ENCODE measurements at regions not wholly inside any gene's neighbourhood (a gene's known extent, or its start where the extent isn't known, plus 50 kb on each side); places are given as distances from the start of the nearest gene placed in this dataset.

DNA sequence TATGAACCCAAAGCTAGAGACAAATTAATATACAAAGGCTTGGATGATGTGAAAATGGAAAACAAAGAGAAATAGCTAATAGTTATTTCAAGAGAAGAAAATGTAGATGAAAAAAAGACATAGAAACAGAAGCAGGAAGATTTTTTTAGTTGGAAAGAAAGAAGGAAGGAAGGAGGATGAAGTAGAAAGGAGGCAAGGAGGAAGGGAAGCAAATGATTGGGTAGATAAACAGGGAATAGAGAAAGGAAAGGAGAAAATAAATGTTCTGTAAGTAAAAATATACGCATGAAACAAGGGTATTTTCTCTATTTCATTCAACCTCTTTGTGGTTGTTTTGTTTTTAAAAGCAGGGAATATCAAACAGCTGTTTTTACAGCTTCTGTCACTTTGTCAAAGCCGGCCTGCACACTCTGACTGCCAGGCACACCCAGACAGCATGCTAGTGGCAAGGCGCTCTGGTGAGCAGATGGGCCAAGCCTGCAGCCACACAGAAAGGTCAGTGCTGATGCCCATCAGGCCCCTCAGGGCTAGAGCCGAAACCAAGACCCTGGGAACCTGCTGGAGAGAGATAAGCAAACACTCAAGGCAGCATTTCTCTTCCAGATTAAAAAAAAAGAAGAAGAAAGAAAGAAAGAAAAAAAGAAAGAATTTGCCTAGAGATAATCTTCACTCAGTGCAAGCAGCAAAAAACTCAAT lies 72.9 kb upstream of the CTTNBP2NL start:
- TF ChIP-seq, protein P1, sequence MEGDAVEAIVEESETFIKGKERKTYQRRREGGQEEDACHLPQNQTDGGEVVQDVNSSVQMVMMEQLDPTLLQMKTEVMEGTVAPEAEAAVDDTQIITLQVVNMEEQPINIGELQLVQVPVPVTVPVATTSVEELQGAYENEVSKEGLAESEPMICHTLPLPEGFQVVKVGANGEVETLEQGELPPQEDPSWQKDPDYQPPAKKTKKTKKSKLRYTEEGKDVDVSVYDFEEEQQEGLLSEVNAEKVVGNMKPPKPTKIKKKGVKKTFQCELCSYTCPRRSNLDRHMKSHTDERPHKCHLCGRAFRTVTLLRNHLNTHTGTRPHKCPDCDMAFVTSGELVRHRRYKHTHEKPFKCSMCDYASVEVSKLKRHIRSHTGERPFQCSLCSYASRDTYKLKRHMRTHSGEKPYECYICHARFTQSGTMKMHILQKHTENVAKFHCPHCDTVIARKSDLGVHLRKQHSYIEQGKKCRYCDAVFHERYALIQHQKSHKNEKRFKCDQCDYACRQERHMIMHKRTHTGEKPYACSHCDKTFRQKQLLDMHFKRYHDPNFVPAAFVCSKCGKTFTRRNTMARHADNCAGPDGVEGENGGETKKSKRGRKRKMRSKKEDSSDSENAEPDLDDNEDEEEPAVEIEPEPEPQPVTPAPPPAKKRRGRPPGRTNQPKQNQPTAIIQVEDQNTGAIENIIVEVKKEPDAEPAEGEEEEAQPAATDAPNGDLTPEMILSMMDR (IDR thresholded peaks at IDR 0.05; ENCODE audit: low read length), result no peak
- TF ChIP-seq EZH2 (IDR thresholded peaks at IDR 0.05; ENCODE audit: borderline replicate concordance, low read length), result no peak
- Histone ChIP-seq H3K36me3 (ENCODE audit: insufficient read depth, low read length) (no peaks in the 10 kb centered on the region), H3F3A (ENCODE audit: insufficient read depth, low read length) (no peaks in the 10 kb centered on the region), H3K4me1 (ENCODE audit: insufficient read depth, low read length, severe bottlenecking) (no peaks in the 10 kb centered on the region), H3K27me3 (ENCODE audit: insufficient read depth, low read length) (no peaks in the 10 kb centered on the region), H3K9me3 (ENCODE audit: low read length) (no peaks in the 10 kb centered on the region), H3K79me2 (ENCODE audit: insufficient read depth, low read length) (no peaks in the 10 kb centered on the region), H3K4me2 (ENCODE audit: low read length) (no peak overlapping the region), H3K4me3 (ENCODE audit: low read depth, low read length, poor library complexity, severe bottlenecking) (no peak overlapping the region), H4K20me1 (ENCODE audit: insufficient read depth, low read length) (no peaks in the 10 kb centered on the region), H3K9me2 (ENCODE audit: low read depth, low read length) (no peaks in the 10 kb centered on the region), H2AFZ (ENCODE audit: low read length) (no peak overlapping the region), H3K9ac (ENCODE audit: low read length) (no peak overlapping the region), H3K27ac (ENCODE audit: low read depth, low read length, poor library complexity, severe bottlenecking) (no peak overlapping the region)

DNA sequence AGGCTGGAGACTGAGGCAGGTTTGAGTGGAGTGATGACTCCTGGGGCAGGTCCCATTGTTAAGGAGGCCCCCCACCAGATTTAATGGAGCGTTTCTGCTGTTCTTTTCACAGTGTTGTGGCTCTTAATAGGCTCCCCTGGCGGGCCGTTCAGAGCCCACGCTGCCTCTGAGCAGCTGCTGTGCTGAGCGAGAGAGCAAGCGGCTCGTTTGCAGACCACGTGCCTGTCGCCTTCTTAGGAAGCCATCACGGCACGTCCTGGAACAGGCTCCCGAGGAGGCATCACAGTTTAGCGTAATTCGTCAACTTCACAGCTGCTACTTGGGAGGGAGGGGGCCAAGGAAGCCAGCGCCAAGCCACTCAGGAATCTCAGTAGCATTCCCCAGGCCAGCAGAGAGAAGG lies 70.5 kb upstream of the CTTNBP2NL start:
- no peaks in the 10 kb centered on the region for H3K9me2 ChIP-seq (ENCODE audit: low read depth, low read length)
- no peaks in the 10 kb centered on the region for H3K4me1 ChIP-seq (ENCODE audit: insufficient read depth, low read length, severe bottlenecking)
- TF ChIP-seq, protein P1 (IDR thresholded peaks at IDR 0.05; ENCODE audit: low read length), result no peak
- TF ChIP-seq EZH2 (IDR thresholded peaks at IDR 0.05; ENCODE audit: borderline replicate concordance, low read length), result no peak
- H3K36me3 ChIP-seq (ENCODE audit: insufficient read depth, low read length), result no peaks in the 10 kb centered on the region
- no peak overlapping the region for H3K4me3 ChIP-seq (ENCODE audit: low read depth, low read length, poor library complexity, severe bottlenecking)
- H3K79me2 ChIP-seq (ENCODE audit: insufficient read depth, low read length), result no peaks in the 10 kb centered on the region
- no peak overlapping the region for H3K4me2 ChIP-seq (ENCODE audit: low read length)
- no peaks in the 10 kb centered on the region for H3K9me3 ChIP-seq (ENCODE audit: low read length)
- H4K20me1 ChIP-seq (ENCODE audit: insufficient read depth, low read length), result no peaks in the 10 kb centered on the region
- no peak overlapping the region for H3K9ac ChIP-seq (ENCODE audit: low read length)
- H3K27ac ChIP-seq (ENCODE audit: low read depth, low read length, poor library complexity, severe bottlenecking), result no peak overlapping the region
- no peak overlapping the region for H2AFZ ChIP-seq (ENCODE audit: low read length)
- no peaks in the 10 kb centered on the region for H3K27me3 ChIP-seq (ENCODE audit: insufficient read depth, low read length)
- no peaks in the 10 kb centered on the region for H3F3A ChIP-seq (ENCODE audit: insufficient read depth, low read length)

DNA sequence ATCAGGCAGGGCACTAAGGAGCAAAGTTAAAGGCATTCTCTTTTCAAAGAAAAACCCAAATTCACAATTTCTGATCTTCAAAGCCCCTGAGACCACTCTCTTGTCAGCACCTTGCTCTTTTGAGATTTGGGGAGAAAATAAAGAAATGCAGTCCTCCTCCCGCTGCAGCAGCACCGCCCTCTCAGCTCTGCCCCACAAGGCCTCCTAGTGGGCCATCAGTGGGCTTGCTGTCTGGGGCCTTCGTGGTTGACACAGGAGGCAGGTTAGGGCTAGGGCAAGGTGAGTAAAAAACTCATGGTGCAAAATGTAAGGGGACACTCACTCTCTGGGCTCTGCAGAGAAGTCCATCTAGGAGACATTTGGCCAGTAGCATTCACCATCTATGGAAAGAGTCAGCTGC lies 67.4 kb upstream of the CTTNBP2NL start:
- no peaks in the 10 kb centered on the region for H3K36me3 ChIP-seq (ENCODE audit: insufficient read depth, low read length)
- no peak overlapping the region for H3K9ac ChIP-seq (ENCODE audit: low read length)
- no peak overlapping the region for H3K4me2 ChIP-seq (ENCODE audit: low read length)
- no peaks in the 10 kb centered on the region for H3K27me3 ChIP-seq (ENCODE audit: insufficient read depth, low read length)
- H4K20me1 ChIP-seq (ENCODE audit: insufficient read depth, low read length), result no peaks in the 10 kb centered on the region
- no peaks in the 10 kb centered on the region for H3K4me1 ChIP-seq (ENCODE audit: insufficient read depth, low read length, severe bottlenecking)
- no peak overlapping the region for H2AFZ ChIP-seq (ENCODE audit: low read length)
- H3K27ac ChIP-seq (ENCODE audit: low read depth, low read length, poor library complexity, severe bottlenecking), result no peak overlapping the region
- H3F3A ChIP-seq (ENCODE audit: insufficient read depth, low read length), result no peaks in the 10 kb centered on the region
- H3K9me2 ChIP-seq (ENCODE audit: low read depth, low read length), result no peaks in the 10 kb centered on the region
- no peaks in the 10 kb centered on the region for H3K9me3 ChIP-seq (ENCODE audit: low read length)
- no peaks in the 10 kb centered on the region for H3K79me2 ChIP-seq (ENCODE audit: insufficient read depth, low read length)
- H3K4me3 ChIP-seq (ENCODE audit: low read depth, low read length, poor library complexity, severe bottlenecking), result no peak overlapping the region
- no peak for TF ChIP-seq EZH2 (IDR thresholded peaks at IDR 0.05; ENCODE audit: borderline replicate concordance, low read length)
- TF ChIP-seq, protein P1 (IDR thresholded peaks at IDR 0.05; ENCODE audit: low read length), result no peak
